Caki2 (cell line): ENCODE measurements at regions not wholly inside any gene's neighbourhood (a gene's known extent, or its start where the extent isn't known, plus 50 kb on each side); places are given as distances from the start of the nearest gene placed in this dataset.
"Not testable (repeated sequence)": the region's sequence is repeated elsewhere in the genome, so short reads cannot be mapped to it uniquely, and the experiment has no call there.

Experiments used
- DNase-seq: peaks from one replicate; pipeline ENCODE4 v3.0.0-alpha.2; 2015; ENCODE audit warnings: low read depth
- in situ Hi-C: cut with HindIII; loops from 2 replicates; pipeline ENCODE4 v1.10.0; 2016; ENCODE audit warnings: low sequenced_read_pairs, low pct_unique_long_range_greater_than_20kb, mixed read lengths

DNA sequence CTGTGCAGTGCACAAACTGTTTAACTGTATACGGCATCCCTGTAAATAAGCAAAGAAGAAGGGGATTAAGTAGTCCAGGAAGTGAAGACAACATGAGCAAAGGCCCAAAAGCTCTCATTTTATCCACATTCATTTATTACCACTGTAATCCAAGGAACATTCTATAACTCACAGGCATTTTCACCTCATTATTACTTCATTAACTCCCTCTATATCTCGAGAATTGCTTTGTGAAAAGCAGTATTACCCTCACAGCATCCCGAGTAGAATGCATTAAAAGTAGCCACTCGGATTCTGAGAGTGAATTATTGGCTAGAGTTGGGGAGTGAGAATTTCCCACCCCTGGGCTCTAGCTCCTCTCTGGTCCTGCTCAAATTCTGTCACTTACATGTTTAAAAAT lies 51.0 kb upstream of the CHCHD3 start:
- DNase-seq, result no peak
- in situ Hi-C loops, result no loop called here

DNA sequence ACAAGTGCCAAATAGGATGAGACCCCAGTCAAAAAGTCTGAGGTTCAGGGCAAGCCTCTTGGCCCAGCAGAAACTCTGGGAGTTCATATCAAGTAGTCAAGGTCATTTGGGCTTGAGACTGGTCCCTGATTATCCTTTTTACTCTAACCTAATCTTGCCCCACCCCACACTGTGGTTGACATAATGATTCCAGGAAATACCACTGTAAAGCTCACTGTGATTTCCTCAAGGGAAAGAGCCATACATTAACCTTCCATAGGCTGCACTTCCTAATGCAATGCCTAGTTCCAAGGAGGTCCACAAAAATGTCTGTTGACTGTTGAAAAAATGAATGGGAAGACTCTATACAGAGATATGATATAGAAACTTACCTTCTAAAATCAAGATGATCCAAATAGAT lies 52.9 kb upstream of the CHCHD3 start:
- no peak for DNase-seq
- in situ Hi-C loops, result no loop called here

DNA sequence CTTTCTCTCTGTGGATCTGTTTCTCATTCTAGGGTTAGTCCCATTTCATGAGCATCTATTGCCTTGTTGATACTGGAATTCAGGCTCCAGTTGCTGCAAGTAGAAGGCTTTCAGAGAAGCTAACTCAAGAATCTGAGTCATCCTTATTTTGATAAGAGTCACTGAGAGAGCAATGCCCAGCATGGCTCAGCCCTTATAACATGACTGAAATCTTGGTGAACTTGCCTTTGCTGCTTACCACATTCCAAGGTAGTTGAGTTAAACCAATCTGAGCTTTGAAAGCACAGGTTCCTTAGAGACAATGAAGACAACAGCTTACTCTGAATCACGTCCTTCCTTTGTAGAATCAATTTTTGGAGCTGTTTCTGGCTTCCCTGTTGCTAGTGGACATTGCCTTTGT lies 53.6 kb upstream of the CHCHD3 start:
- DNase-seq, result no peak
- in situ Hi-C loops, result no loop called here

DNA sequence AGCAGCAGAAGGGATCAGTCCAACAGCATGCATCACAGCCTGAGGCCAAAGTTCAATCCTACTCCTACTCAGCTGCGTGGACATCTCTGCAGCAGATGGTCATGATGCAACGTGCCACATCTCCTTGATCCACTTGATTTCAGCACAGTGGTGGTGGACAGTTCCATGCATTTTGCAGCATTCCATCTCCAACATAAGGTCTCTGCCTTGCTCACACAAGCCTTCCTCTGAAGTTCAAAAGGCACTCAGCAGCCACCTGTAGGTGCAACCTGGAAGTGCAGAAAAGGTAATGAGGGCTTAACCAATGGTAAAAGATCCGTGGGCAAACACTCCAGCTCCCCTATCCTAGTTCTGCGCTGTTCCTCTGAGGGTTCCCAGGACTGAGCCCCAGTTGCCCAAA lies 57.5 kb upstream of the CHCHD3 start:
- DNase-seq, result peak; percentile 20
- in situ Hi-C loops, result no loop called here

DNA sequence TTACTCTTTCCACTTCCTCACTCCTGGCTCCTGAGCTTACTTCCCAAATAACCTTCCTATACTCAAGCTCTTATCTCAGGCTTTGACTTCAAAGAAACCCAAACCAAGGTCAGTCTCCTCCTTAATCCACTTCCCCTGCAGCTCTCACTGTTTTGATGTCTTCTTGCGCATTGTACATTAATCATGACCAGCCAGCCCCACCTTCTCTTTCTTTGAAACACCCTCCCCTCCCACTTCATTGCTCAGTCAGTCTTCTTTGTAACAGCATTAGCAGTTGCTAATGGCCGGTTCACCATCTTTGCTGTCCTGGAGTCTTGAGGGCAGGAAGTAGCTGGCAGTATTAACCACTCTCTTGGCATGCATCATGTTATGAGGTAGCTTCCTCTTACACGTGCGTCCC lies 57.9 kb upstream of the CHCHD3 start:
- in situ Hi-C loops, result no loop called here
- DNase-seq, result no peak

DNA sequence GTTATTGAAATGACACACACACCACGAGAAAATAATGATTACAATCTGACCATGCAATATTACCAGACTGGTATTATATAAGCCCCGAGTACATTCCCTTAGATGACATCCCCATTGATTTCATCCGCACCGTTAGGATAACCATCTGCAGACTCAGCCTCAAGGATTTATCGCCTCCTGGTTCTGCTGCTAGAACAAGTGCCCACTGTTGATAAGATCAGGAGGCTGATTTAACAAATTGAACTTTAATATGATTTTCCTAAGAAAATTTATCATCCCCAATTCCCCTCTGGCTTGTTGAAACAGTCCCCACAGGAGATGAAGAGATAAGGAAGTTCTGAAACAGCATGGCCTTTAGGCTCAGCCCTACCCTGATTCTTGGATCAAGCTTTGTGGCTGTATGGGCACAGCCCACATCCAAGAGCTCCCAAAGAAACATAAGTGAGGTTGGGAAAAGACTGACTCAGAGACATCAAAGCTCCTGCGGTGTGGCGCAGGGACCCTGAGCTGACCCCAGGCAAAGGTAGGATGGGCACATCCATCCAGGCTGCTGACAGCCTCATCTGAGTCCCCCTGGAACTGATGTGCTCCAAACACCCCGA lies 59.2 kb upstream of the CHCHD3 start:
- in situ Hi-C loops, result no loop called here
- no peak for DNase-seq

DNA sequence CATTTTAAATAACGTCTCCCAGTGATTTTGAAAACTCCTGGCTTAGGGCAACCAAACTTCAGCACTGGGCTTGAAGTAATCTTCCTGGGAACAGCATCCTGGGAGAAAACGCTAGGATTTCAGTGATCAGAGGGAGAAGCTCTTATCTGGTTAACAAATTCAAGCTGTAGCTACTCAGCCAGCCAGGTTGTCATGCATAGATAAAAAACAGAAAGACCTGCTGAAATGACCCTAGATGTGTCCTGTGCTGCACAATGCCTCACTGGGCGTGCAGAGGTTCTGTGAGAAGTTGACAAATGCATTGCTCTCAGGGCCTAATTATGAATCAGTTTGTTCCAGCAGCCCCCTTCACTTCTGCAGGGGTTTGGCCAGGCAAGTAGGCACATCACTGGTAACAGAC lies 68.9 kb upstream of the CHCHD3 start:
- in situ Hi-C loops, result no loop called here
- DNase-seq, result no peak

DNA sequence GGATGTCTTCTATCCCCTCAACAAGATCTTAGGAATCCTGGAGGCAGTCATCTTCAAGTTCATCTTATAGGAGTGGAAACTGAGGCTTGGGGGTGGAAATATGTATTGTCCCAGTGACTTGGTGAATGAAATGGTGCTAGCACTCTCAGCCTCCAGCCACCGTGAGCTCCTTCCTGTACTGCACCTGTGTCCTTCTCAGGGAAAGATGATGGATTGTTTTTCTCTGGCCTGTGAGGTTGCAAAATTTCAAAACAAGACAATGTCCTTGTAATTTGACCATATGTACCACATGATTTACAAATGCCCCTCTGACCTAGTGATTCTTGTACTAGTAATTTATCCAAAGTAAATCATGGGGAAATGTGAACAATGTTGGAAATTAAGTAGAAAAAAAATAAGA lies 71.0 kb upstream of the CHCHD3 start:
- no peak for DNase-seq
- in situ Hi-C loops, result no loop called here

DNA sequence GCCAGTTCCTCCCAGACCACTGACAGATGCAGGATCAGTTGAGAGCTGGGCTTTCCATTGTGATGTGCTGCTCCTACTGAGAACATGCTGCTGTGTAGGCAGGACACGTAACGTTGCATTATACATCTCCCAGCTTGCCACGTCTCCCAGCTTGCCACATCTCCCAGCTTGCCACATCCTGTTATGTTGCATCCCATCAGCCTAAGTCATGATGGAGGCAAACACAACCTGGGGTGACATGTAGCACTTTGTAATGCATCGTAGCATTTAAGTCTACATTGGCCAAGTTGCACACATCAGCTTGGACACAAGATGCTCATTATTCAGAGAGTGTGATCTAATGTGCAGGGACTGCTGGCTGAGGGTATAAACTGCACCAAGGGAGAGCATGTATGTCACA lies 73.3 kb upstream of the CHCHD3 start:
- in situ Hi-C loops, result no loop called here
- no peak for DNase-seq

DNA sequence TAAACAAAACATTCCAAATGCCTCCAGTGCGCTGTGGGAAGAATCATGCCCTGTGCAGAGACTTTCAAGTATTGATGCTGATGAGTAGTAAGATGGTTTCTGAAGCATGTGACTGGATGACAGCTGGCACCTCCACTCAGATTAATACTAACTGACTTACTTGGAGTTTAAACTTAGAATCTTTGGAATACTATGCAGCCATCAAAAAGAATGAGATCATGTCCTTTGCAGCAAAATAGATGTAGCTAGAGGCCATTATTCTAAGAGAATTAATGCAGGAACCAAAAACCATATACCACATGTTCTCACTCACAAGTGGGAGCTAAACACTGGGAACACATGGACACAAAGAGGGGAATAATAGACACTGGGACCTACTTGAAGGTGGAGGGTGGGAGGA lies 73.8 kb upstream of the CHCHD3 start:
- in situ Hi-C loops, result no loop called here
- DNase-seq, result no peak

DNA sequence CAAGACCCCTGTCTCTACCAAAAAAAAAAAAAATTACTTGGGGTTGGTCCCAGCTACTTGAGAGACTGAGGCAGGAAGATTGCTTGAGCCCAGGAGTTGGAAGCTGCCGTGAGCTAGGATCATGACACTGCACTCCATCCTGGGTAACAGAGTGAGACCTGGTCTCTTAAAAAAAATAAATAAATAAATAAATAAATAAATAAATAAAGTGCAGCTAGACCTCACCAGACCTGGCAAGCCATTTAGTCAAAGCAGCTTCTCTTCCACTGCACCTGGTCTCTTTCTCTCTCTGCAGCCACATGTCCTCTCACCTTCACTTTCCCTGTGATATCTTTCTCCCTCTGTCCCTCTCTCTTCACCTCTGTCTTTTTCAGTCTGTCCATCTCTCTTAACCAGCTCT lies 75.2 kb upstream of the CHCHD3 start:
- in situ Hi-C loops, result no loop called here
- DNase-seq, result no peak

DNA sequence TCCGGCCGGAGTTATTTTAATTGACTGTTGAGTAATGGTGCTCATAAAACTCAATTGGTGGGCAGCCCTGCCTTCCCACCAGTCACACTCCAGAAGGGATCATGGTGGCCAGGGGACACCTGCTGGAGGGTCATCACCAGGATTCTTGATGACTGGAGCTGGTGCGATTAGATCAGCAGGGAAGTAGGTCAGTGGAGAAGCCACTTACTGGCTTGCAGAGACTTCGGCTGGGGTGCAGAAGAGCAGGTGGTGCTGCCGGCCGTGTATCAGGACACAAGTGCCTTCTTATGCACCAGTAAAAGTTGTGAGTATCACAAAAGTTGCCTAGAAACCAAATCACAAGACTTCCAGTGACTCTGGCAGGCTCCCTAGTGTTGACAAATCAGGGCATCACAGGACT lies 82.6 kb upstream of the CHCHD3 start:
- no peak for DNase-seq
- in situ Hi-C loops, result no loop called here

DNA sequence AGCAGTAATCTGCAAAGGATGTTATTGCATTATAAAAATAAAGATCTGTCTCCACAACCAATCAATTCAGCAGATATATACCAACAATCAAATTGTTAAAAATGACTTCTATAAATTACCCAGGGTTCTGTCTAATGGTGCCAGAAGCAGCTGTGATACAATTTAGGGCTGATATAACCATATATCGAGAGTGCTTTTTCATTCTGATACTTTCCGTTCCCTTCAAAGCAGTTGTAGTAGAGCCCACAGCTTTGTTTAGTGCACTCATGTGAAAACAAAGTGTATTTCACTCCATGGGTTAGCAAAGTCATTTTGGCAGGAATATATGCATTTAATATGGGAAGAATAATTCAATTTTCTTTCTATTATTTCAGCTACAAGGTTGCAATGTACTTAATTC lies 83.1 kb upstream of the CHCHD3 start:
- no peak for DNase-seq
- in situ Hi-C loops, result no loop called here

DNA sequence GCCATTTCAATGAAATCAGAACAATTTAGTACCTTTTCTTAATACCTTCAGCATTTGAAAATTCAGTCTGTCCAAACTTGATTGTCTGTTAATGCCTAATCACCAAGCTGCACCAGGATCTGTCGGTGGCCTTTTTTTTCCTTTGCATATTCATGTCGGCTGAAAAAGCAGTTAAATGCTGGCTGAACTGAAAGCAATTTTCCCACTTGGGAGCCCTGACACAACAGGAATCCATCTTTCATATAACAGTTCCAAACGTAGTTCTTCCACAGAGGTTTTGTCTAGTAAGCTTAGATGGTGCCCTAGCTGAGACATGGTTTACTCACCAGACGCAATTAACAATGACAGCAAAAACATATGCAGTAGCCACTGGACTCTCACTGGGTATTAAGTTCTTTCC lies 83.6 kb upstream of the CHCHD3 start:
- in situ Hi-C loops, result no loop called here
- no peak for DNase-seq

DNA sequence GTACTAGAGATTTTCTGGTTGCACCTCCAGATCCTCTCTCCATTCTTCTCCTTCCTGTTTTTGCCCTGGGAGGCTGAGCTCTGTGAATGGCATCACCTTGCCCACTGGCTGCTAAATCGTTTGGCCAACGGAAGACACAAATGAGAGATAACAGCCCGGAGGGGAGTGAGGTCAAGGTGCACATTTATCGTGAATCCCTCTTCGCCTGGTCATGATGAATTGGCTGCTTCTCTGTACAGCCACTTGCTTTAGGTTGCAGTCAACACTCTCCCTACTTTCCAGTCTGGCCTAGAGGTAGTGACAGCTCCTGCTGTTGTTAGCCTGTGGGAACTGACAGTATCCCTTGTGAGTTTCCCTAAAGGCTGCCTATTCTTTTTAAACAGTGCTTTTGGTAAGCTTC lies 85.4 kb upstream of the CHCHD3 start:
- no peak for DNase-seq
- in situ Hi-C loops, result no loop called here

DNA sequence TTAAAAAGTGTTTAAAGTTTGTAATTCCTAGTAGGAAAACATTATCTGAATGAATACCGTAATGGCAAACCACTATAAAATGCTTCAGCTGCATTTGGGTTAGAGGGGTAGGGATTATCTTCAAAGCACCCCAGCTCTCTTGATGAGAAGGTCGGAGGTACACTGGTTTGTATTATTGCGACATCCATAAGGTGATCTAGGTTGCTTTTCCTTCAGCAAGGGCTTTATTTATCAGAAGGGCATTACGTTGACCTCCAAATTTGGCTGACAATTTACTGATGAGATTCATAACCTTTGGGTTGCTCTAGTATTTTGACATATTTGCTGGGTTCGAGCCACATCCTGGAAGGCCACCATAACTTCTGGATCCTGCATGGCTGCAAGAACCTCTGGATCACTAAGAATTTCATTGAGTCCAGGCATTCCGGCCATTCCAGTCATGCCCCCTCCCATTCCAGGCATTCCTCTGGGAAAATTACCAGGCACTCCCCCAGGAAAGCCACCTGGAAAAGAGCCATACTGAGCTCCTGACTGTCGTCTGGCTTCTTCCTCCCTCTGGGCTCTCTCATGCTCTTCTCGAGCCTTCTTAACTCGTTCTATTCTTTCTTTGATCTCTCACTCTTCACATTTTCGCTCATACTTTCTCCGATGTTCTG lies 83.6 kb upstream of the EXOC4 start:
- DNase-seq, in situ Hi-C loops: not testable (repeated sequence)

DNA sequence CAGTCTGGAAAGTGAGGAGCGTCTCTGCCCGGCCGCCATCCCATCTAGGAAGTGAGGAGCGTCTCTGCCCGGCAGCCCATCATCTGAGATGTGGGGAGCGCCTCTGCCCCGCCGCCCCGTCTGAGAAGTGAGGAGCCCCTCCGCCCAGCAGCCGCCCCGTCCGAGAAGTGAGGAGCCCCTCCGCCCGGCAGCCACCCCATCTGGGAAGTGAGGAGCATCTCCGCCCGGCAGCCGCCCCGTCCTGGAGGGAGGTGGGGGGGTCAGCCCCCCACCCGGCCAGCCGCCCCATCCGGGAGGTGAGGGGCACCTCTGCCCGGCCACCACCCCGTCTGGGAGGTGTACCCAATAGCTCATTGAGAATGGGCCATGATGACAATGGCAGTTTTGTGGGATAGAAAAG lies 75.4 kb upstream of the EXOC4 start:
- DNase-seq, in situ Hi-C loops: not testable (repeated sequence)

DNA sequence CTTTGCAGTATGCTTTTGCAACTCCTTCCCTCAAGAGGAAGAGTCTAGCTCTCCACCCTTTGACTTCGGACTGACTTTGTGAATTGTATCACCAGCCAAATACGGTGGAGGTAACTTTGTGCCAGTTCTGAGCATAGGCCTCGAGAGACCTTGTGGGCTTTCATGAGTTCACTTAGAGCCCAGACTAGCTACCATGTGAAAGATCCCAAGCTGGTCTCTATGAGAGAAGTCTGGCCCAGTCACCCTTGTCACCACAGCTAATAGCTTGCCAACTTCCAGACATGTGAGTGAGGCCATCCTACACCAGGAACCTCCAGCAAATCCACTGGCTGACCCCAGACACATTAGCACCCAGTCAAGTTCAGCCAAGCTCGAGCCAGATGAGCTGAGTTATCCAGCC lies 72.2 kb upstream of the EXOC4 start:
- in situ Hi-C loops, result no loop called here
- DNase-seq, result no peak

DNA sequence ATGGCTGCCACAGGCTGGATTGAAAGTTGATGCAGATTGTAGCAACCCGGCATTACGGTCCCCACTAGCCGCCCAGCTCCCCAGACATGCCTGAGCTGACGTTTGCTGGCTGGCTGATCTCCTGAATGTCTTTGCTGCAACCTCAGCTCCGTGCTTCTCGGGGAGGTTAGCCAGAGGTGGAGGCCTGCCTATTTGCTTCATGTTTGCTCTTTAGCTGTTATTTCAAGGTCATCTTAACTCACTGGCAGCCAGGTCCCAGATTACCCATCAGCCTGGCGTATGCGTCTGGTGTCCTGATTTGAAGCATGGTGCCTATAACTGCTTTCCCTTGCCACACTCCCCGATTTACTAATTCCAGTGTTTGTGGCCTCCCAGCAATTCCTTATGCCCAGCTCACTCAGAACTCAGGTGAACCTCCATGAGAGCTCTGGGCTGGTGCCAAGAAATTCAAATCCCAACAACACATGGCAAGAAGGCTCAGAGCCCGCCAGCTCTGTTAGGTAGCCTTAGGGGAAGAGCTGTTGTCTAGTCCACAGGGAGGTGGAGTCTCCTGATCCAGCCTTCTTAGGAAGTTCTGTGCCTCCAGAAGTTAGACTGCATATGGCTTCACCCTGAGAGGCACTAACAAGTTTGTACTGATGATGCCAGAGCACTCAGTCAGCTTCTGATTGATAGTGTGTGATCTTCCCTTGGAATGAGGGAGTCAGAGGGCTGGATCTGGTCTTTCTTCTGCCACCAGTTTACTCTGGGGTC lies 69.7 kb upstream of the EXOC4 start:
- in situ Hi-C loops, result no loop called here

DNA sequence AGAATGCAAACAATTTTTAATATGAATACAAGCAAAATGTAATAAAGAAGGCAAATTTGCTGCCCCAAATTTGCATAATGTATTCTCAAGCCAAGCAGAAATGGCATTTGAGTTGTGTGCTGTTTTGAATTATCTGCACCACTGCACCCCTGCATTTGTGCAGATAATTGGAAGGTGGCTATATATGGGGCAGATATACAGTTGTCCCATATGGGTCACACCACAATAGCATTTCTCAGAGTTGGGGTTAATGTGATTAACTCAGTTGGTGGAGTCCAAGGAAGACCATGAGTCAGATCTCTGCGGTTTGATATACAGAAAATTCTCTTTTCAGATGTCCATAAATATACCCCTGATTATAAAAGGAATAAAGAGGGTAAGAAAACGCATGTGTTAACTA lies 68.9 kb upstream of the EXOC4 start:
- in situ Hi-C loops, result no loop called here
- no peak for DNase-seq

More for the DNA sequence above, 69.7 kb upstream of the EXOC4 start:
- no peak for DNase-seq
